Activated CD4-positive, alpha-beta memory T cell treated with anti-CD3 and anti-CD28 coated beads for 36 hours (primary cell): ENCODE measurements at regions not wholly inside any gene's neighbourhood (a gene's known extent, or its start where the extent isn't known, plus 50 kb on each side); places are given as distances from the start of the nearest gene placed in this dataset.
"Not testable (repeated sequence)": the region's sequence is repeated elsewhere in the genome, so short reads cannot be mapped to it uniquely, and the experiment has no call there.

ENCODE experiments used
- CTCF ChIA-PET: fragments of 350-600 bp; sonication (Branson Sonifier 250); formaldehyde crosslinking; loops from one replicate; lab custom pipeline; 2021; ENCODE audit warnings: antibody characterized with exemption, inconsistent platforms; lab: Charles Lee
- POLR2A ChIA-PET: fragments of 350-600 bp; sonication (Branson Sonifier 250); formaldehyde crosslinking; loops from one replicate; lab custom pipeline; 2021; ENCODE audit warnings: antibody characterized with exemption; lab: Charles Lee
- DNase-seq: peaks from one replicate; pipeline ENCODE4 v3.0.0-alpha.2; 2020
- H3K27ac Mint-ChIP-seq: one replicate; pipeline ENCODE4 v1.8.0; 2021; ENCODE audit warnings: mixed read lengths
- H3K27me3 Mint-ChIP-seq: one replicate; pipeline ENCODE4 v1.8.0; 2021; ENCODE audit warnings: mixed read lengths
- H3K36me3 Mint-ChIP-seq: one replicate; pipeline ENCODE4 v1.8.0; 2021; ENCODE audit warnings: mixed read lengths
- H3K4me1 Mint-ChIP-seq: one replicate; pipeline ENCODE4 v1.8.0; 2021; ENCODE audit warnings: low read depth, mixed read lengths
- H3K4me3 Mint-ChIP-seq: one replicate; pipeline ENCODE4 v1.8.0; 2021; ENCODE audit warnings: mild to moderate bottlenecking, mixed read lengths
- H3K9me3 Mint-ChIP-seq: one replicate; pipeline ENCODE4 v1.8.0; 2021; ENCODE audit warnings: mixed read lengths
- intact Hi-C: fragments of 100-400 bp; cut with micrococcal nuclease; formaldehyde crosslinking; loops from one replicate; pipeline ENCODE4 v1.15.1; 2023

DNA sequence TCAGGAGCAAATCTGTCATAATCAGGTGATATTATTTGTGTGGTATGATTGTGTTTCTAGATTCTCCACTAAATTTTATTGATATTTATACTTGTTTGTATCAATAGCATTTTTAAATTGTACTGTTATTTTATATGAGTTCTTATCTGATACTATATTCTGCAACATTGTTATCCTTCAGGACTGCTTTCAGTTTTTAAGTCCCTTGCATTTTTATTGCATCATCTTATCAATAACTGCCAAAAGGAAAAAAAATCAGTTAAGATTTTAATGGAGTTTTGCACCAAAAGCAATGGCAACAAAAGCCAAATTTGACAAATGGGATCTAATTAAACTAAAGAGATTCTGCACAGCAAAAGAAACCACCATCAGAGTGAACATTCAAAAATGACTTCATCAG, 741.3 kb upstream of the CTNND2 start:
- intact Hi-C loops, result no loop called here
- Mint-ChIP-seq H3K36me3 (no peaks in the 10 kb centered on the region), H3K27me3 (no peaks in the 10 kb centered on the region), H3K4me3 (no peak overlapping the region), H3K27ac (no peak overlapping the region), H3K9me3 (peaks cover 7% of the 10 kb centered on the region), H3K4me1 (no peaks in the 10 kb centered on the region)
- ChIA-PET CTCF (no interaction called here), POLR2A (no interaction called here)
- DNase-seq, result no peak

DNA sequence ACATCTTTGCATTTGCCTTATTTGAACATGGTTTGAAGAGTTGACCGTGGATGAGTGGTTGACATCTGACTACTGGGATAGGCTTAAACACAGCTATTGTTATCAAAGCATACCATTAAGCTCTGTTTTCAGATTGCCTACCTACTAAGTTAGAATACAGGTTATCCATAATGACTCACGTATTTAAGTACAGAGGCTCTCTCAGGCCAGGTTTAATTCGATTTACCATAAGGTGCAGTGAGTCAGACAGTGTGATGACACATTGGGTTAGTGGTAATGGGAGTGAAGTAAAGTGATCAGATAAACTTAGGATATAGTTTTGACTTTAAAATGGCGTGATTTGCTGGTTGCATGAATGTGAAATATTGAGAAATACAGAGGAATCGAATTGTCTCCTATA, 732.0 kb upstream of the CTNND2 start:
- Mint-ChIP-seq H3K27me3 (no peaks in the 10 kb centered on the region), H3K4me1 (no peaks in the 10 kb centered on the region)

DNA sequence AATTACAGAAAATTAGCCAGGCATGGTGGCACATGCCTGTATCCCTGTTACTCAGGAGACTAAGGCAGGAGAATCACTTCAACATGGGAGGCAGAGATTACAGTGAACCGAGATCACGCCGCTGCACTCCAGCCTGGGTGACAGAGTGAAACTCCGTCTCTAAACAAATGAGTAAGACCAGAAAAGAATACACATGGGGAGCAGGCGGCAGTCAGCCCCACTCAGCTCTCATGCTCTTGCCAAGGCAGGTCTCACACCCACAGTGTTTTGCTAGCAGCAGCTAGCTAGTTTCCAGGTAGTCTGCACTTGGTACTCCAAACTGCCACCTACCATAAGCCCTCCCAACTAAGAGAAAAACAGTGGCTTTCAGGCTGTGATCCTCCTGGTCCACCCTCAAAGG, 722.3 kb upstream of the CTNND2 start:
- ChIA-PET CTCF (no interaction called here), POLR2A (no interaction called here)
- Mint-ChIP-seq H3K27me3 (no peaks in the 10 kb centered on the region), H3K9me3 (peaks cover 21% of the 10 kb centered on the region), H3K4me3 (no peak overlapping the region), H3K4me1 (no peaks in the 10 kb centered on the region), H3K36me3 (no peaks in the 10 kb centered on the region), H3K27ac (no peak overlapping the region)
- DNase-seq, result no peak
- intact Hi-C loops, result no loop called here

More for the DNA sequence above, 732.0 kb upstream of the CTNND2 start:
- no peak for DNase-seq
- ChIA-PET POLR2A (no interaction called here), CTCF (no interaction called here)
- no peak overlapping the region for H3K27ac Mint-ChIP-seq
- no peak overlapping the region for H3K4me3 Mint-ChIP-seq
- no peaks in the 10 kb centered on the region for H3K36me3 Mint-ChIP-seq
- intact Hi-C loops, result no loop called here
- peaks cover 32% of the 10 kb centered on the region for H3K9me3 Mint-ChIP-seq

DNA sequence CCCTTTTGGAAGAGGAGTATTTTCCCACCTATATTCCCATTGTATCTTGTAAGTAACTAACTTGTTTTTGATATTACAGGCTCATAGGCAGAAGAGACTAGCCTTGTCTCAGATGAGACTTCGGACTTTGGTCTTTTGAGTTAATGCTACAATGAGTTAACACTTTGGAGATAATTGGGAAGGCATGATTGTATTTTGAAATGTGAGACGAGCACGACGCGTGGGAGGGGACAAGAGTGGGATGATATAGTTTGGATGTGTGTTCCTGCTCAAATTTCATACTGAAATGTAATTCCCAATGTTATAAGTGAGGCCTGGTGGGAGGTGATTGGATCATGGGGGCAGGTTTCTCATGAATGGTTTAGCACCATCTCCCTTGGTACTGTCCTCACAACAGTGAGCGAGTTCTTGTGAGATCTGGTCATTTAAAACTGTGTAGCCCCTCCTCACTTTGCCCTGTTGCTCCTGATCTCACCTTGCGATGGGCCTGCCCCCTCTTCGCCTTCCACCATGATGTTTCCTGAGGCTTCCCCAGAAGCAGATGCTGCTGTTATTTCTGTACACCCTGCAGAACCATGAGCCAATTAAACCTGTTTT, 721.5 kb upstream of the CTNND2 start:
- CTCF ChIA-PET, result no interaction called here
- Mint-ChIP-seq H3K9me3 (peaks cover 23% of the 10 kb centered on the region), H3K4me3 (no peak overlapping the region), H3K27ac (no peak overlapping the region), H3K36me3 (no peaks in the 10 kb centered on the region), H3K4me1 (no peaks in the 10 kb centered on the region), H3K27me3 (no peaks in the 10 kb centered on the region)
- POLR2A ChIA-PET, result no interaction called here
- intact Hi-C loops, result no loop called here
- no peak for DNase-seq

DNA sequence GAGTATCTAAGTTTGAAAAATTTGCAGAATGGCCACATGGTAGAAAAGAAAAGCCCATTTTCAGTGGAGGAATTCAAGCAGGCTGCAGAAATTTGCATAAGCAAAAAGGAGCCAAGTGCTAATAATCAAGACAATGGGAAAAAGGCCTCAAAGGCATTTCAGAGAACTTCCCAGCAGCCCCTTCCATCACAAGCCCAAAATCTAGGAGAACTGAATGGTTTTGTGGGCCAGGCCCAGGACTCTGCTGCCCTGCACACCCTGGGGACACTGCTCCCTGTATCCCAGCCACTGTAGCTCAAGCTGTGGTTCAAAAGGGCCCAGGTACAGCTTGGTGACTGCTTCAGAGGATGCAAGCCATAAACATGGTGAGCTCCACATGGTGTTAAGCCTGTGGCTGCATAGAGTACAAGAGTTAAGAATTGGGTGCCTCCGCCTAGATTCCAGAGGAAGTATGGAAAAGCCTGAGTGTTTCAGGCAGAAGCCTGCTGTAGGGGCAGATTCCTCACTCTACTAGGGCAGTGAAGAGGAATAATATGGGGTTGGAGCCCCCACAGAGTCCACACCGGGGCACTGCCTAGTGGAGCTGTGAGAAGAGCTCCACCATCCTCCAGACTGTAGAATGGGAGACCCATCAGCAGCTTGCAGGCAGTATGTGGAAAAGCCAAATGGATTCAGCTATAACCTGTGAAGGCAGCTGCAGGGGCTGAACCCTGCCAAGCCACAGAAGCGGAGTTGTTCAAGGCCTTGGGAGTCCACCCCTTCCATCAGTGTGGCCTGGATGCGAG, 720.7 kb upstream of the CTNND2 start:
- H3K4me1 Mint-ChIP-seq, result no peaks in the 10 kb centered on the region
- ChIA-PET CTCF (no interaction called here), POLR2A (no interaction called here)
- no peak overlapping the region for H3K27ac Mint-ChIP-seq
- H3K36me3 Mint-ChIP-seq, result no peaks in the 10 kb centered on the region
- intact Hi-C loops, result no loop called here
- no peaks in the 10 kb centered on the region for H3K27me3 Mint-ChIP-seq
- no peak for DNase-seq
- H3K4me3 Mint-ChIP-seq, result no peak overlapping the region
- peaks cover 25% of the 10 kb centered on the region for H3K9me3 Mint-ChIP-seq

DNA sequence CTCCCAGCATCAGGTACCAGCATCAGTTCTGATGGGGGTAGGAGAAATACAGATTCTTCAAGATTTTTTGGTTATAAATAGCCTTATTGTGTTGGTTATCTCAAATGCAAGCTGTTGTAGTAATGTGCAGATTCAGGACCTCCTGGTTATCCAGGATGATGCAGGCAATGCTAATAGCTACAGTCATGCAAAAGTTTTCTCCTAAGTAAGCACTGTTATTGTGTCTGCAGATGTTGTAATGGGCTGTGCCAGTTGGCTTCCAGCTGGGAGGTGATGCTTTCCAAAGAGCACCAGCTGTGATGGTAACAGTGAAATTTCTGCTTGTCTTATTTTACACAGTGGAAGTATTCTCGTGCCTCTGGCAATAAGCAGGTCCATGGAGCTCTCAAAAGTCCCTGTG, 719.2 kb upstream of the CTNND2 start:
- Mint-ChIP-seq H3K9me3 (peaks cover 25% of the 10 kb centered on the region), H3K4me1 (no peaks in the 10 kb centered on the region), H3K36me3 (no peaks in the 10 kb centered on the region), H3K27ac (no peak overlapping the region), H3K4me3 (no peak overlapping the region), H3K27me3 (no peaks in the 10 kb centered on the region)
- intact Hi-C loops, result no loop called here
- ChIA-PET CTCF (no interaction called here), POLR2A (no interaction called here)
- DNase-seq, result no peak

DNA sequence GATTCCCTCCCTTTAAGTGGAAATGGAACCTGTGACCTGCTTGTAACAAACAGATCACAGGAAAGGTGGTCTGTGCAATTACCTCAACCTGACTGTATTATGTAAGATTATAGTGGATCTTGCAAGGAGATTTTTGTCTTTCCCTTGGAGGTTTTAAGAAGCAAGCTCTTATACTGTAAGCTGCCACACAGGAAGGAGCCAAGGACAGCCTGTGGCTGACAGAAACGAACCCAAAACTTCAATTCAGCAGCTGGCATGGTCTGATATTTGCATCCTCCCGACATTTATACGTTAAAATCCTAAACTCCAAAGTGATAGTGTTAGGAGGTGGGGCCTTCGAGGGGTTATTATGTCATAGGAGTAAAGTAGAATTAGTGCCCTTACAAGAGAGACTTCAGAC, 711.8 kb upstream of the CTNND2 start:
- H3K9me3 Mint-ChIP-seq, result peaks cover 27% of the 10 kb centered on the region
- no peaks in the 10 kb centered on the region for H3K4me1 Mint-ChIP-seq
- H3K27ac Mint-ChIP-seq, result no peak overlapping the region
- no peaks in the 10 kb centered on the region for H3K27me3 Mint-ChIP-seq
- no peak for DNase-seq
- ChIA-PET CTCF (no interaction called here), POLR2A (no interaction called here)
- H3K36me3 Mint-ChIP-seq, result no peaks in the 10 kb centered on the region
- no peak overlapping the region for H3K4me3 Mint-ChIP-seq
- intact Hi-C loops, result no loop called here

DNA sequence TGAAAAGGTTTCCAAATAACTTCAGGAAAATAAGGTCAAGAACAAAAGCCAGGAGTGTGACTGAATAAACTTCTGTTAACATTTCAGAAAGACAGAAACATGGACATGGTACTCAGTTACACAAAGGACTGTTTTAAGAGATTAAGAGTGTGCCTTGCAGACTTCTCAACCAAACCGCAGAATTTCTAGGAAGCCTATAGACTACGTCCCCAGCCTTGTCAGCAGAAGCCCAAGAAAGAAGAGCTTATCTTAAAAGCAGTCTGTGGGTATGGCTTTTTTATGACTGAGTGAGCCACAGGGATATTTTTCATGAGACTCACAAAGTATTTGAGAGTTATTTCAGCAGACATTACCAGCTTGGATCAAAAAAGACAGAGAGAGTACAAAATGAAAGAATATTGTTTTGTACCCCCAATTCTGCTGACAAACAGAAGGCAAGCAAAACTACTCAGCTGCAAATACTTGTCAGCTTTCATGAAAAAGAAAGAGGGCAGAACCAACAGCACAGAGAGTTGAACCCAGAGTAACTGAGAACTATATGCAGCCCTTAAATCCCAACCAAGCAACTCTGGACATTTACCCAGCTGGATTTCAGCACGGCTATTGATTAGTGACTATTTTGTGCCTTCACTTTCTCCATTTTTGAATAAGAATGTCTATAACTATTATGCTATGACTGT, 711.0 kb upstream of the CTNND2 start:
- ChIA-PET CTCF (no interaction called here), POLR2A (no interaction called here)
- intact Hi-C loops, result no loop called here
- H3K4me1 Mint-ChIP-seq, result no peaks in the 10 kb centered on the region
- H3K9me3 Mint-ChIP-seq, result peaks cover 24% of the 10 kb centered on the region
- no peaks in the 10 kb centered on the region for H3K36me3 Mint-ChIP-seq
- no peak overlapping the region for H3K27ac Mint-ChIP-seq
- no peaks in the 10 kb centered on the region for H3K27me3 Mint-ChIP-seq
- no peak overlapping the region for H3K4me3 Mint-ChIP-seq
- no peak for DNase-seq

DNA sequence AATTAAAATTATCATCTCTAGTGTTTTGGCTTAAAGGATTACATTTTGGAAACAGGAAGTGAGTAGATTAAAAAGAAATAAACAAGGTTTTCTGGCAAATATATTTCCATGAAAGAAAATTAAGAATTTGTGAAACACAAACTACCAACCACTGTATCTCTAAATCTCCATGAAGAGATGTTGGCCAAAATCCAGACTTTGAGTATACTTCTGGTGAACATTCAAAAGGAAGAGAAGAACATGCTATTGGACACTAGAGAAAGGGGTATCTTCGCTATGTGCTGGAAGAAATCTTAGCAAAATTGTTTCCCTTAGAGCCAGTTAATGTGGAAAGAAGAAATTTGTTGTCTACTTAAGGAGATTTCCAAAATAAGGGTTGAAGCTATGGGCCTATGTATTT, 710.4 kb upstream of the CTNND2 start:
- H3K4me3 Mint-ChIP-seq, result no peak overlapping the region
- no peak for DNase-seq
- intact Hi-C loops, result no loop called here
- ChIA-PET POLR2A (no interaction called here), CTCF (no interaction called here)
- H3K9me3 Mint-ChIP-seq, result peaks cover 25% of the 10 kb centered on the region
- no peak overlapping the region for H3K27ac Mint-ChIP-seq
- H3K36me3 Mint-ChIP-seq, result no peaks in the 10 kb centered on the region
- no peaks in the 10 kb centered on the region for H3K4me1 Mint-ChIP-seq
- no peaks in the 10 kb centered on the region for H3K27me3 Mint-ChIP-seq

DNA sequence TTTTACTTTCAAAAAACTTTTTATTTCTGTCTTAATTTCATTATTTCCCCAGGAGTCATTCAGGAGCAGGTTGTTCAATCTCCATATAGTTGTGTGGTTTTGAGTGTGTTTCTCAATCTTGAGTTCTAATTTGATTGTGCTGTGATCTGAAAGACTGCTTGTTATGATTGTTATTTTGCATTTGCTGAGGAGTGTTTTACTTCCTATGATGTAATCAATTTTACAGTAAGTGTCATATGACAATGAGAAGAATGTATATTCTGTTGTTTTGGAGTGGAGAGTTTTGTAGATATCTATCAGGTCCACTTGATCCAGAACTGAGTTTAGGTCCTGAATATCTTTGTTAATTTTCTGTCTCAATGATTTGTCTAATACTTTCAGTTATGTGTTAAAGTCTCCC, 706.9 kb upstream of the CTNND2 start:
- Mint-ChIP-seq H3K27ac (no peak overlapping the region), H3K27me3 (no peaks in the 10 kb centered on the region), H3K4me1 (no peaks in the 10 kb centered on the region), H3K9me3 (peaks cover 28% of the 10 kb centered on the region), H3K36me3 (no peaks in the 10 kb centered on the region), H3K4me3 (no peak overlapping the region)
- CTCF ChIA-PET, result no interaction called here
- POLR2A ChIA-PET, result no interaction called here
- intact Hi-C loops, result no loop called here
- no peak for DNase-seq

DNA sequence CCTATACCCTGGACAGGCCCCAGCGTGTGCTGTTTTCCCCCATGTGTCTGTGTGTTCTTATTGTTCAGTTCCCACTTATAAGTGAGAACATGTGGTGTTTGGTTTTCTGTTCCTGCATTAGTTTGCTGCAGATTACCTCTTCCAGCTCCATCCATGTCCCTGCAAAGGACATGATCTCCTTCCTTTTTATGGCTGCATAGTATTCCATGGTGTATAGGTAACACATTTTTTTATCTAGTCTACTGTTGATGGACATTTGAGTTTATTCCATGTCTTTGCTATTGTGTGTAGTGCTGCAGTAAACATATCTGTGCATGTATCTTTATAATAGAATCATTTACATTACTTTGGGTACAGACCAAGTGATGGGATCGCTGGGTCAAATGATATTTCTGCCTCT, 703.6 kb upstream of the CTNND2 start:
- H3K4me3 Mint-ChIP-seq, CTCF ChIA-PET, DNase-seq, intact Hi-C loops, H3K4me1 Mint-ChIP-seq, H3K27ac Mint-ChIP-seq, POLR2A ChIA-PET, H3K27me3 Mint-ChIP-seq, H3K36me3 Mint-ChIP-seq: not testable (repeated sequence)
- peaks cover 25% of the 10 kb centered on the region for H3K9me3 Mint-ChIP-seq

DNA sequence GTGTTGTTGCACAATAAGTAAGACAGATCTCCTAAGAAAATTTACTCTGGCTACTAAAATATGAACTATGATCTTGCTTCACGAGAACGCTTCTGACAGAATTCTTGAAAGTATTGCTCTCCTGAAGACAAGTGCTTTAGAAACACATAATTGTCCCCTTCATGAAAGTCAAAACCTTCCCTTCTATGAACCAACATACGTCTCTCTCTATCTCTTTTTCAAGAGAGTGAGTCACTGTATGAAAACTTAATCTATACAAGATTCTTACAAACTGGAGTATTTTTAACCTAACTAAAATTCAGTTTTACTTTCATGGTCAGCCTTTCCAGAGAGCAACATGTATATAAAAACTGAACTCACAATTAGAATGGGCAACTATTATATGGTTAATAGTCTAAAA, 688.0 kb upstream of the CTNND2 start:
- no peaks in the 10 kb centered on the region for H3K4me1 Mint-ChIP-seq
- ChIA-PET POLR2A (no interaction called here), CTCF (no interaction called here)
- intact Hi-C loops, result no loop called here
- H3K4me3 Mint-ChIP-seq, result no peak overlapping the region
- H3K36me3 Mint-ChIP-seq, result no peaks in the 10 kb centered on the region
- H3K9me3 Mint-ChIP-seq, result peaks cover 12% of the 10 kb centered on the region
- DNase-seq, result no peak
- no peak overlapping the region for H3K27ac Mint-ChIP-seq
- no peaks in the 10 kb centered on the region for H3K27me3 Mint-ChIP-seq

DNA sequence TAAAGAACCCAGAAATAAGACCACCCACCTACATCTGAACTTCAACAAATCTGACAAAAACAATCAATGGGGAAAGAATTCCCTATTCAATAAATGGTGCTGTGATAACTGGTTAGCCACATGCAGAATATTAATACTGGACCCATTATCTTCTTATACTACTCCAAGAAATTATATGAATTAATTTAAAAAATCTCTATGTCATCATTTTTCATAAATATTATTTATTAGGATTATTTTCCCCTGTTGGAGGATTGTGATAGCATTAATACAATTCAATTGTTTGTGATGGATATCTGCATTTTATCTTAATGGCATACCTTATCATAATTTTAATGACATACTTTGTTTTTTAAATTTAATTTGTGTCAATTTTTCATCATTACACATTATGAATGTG, 682.2 kb upstream of the CTNND2 start:
- ChIA-PET CTCF (no interaction called here), POLR2A (no interaction called here)
- no peak for DNase-seq
- no peaks in the 10 kb centered on the region for H3K4me1 Mint-ChIP-seq
- no peak overlapping the region for H3K27ac Mint-ChIP-seq
- H3K9me3 Mint-ChIP-seq, result peaks cover 4% of the 10 kb centered on the region
- no peaks in the 10 kb centered on the region for H3K36me3 Mint-ChIP-seq
- intact Hi-C loops, result no loop called here
- no peaks in the 10 kb centered on the region for H3K27me3 Mint-ChIP-seq
- no peak overlapping the region for H3K4me3 Mint-ChIP-seq
